Upper lobe of right lung (tissue), 1 donor: ENCODE measurements at regions not wholly inside any gene's neighbourhood (a gene's known extent, or its start where the extent isn't known, plus 50 kb on each side); places are given as distances from the start of the nearest gene placed in this dataset.

Experiments used
- ATAC-seq: fragments of 200-7000 bp; cut with Tn5 transposase; one replicate; pipeline ENCODE4 v1.9.1; 2020; ENCODE audit warnings: mild to moderate bottlenecking, moderate library complexity
- DNase-seq: peaks from one replicate; pipeline ENCODE4 v3.0.0-alpha.2; 2020
- H3K27ac ChIP-seq: fragments of 200-600 bp; one replicate; pipeline ENCODE4 v1.8.0; 2022
- H3K27me3 ChIP-seq: fragments of 200-600 bp; one replicate; pipeline ENCODE4 v1.8.0; 2022; ENCODE audit warnings: mild to moderate bottlenecking
- H3K36me3 ChIP-seq: fragments of 200-600 bp; one replicate; pipeline ENCODE4 v1.8.0; 2022
- H3K4me1 ChIP-seq: fragments of 200-600 bp; one replicate; pipeline ENCODE4 v1.8.0; 2022
- H3K4me3 ChIP-seq: fragments of 200-600 bp; one replicate; pipeline ENCODE4 v1.8.0; 2022; ENCODE audit warnings: mild to moderate bottlenecking
- H3K9me3 ChIP-seq: fragments of 200-600 bp; one replicate; pipeline ENCODE4 v1.8.0; 2022
- intact Hi-C: fragments of 100-400 bp; cut with DNase I; formaldehyde crosslinking; loops from one replicate; pipeline ENCODE4 v1.11.0; 2022
- TF ChIP-seq, protein P1 (sequence below): fragments of 200-600 bp; IDR thresholded peaks from one replicate; pipeline ENCODE4 v1.8.0; 2022; ENCODE audit warnings: antibody characterized with exemption
- donor health status: DM: no; HTN: yes; CAD: no; lungs with severe emphysema.

DNA sequence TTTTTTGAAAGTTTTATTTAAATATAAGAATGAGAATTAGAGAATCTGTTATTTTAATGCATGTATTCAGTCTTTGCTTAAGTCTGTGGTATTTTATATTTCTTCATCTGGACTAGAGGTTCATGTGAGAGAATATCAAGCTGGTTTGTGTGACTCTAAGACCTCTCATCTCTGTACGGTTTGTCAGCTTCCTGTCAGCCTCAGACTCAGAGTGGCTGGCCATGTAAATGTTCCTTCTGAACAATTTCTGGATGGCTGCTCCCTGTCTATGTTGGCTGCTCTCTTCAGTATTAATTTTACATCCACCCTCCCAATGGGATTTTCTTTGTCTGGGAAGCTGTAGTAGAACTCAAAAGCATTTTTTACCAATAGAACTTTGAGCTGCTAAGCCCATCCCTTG is 225.3 kb upstream of the THUMPD2 start:
- H3K27me3 ChIP-seq = no peaks in the 10 kb centered on the region
- no peak overlapping the region for H3K27ac ChIP-seq
- intact Hi-C loops = no loop called here
- H3K4me3 ChIP-seq = no peak overlapping the region
- H3K4me1 ChIP-seq = no peaks in the 10 kb centered on the region
- no peaks in the 10 kb centered on the region for H3K36me3 ChIP-seq
- DNase-seq (no peak), ATAC-seq (no peak)
- TF ChIP-seq, protein P1, sequence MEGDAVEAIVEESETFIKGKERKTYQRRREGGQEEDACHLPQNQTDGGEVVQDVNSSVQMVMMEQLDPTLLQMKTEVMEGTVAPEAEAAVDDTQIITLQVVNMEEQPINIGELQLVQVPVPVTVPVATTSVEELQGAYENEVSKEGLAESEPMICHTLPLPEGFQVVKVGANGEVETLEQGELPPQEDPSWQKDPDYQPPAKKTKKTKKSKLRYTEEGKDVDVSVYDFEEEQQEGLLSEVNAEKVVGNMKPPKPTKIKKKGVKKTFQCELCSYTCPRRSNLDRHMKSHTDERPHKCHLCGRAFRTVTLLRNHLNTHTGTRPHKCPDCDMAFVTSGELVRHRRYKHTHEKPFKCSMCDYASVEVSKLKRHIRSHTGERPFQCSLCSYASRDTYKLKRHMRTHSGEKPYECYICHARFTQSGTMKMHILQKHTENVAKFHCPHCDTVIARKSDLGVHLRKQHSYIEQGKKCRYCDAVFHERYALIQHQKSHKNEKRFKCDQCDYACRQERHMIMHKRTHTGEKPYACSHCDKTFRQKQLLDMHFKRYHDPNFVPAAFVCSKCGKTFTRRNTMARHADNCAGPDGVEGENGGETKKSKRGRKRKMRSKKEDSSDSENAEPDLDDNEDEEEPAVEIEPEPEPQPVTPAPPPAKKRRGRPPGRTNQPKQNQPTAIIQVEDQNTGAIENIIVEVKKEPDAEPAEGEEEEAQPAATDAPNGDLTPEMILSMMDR = no peak
- no peaks in the 10 kb centered on the region for H3K9me3 ChIP-seq

DNA sequence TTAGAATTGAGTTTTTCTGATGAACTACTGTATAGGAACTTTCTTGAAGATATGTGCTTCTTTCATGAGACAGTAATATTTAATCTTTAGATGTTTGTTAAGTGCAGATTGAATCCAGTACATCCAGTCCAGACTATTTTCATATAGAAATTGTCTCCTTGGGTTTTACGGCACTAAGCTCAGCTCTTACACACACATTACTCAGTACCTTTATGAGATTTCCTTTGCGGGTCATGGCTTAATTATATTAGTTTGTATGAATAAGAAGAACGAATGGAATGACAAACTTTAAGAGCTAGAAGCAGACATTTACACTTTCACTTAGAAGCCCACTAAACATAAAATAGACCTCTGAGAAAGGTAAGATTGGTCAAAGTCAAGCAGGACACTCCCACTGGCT is 223.3 kb upstream of the THUMPD2 start:
- no peak for DNase-seq
- Histone ChIP-seq H3K36me3 (no peaks in the 10 kb centered on the region), H3K9me3 (no peaks in the 10 kb centered on the region), H3K4me3 (no peak overlapping the region), H3K27me3 (no peaks in the 10 kb centered on the region), H3K4me1 (no peaks in the 10 kb centered on the region), H3K27ac (no peak overlapping the region)
- TF ChIP-seq, protein P1 = no peak
- no peak for ATAC-seq
- intact Hi-C loops = no loop called here

DNA sequence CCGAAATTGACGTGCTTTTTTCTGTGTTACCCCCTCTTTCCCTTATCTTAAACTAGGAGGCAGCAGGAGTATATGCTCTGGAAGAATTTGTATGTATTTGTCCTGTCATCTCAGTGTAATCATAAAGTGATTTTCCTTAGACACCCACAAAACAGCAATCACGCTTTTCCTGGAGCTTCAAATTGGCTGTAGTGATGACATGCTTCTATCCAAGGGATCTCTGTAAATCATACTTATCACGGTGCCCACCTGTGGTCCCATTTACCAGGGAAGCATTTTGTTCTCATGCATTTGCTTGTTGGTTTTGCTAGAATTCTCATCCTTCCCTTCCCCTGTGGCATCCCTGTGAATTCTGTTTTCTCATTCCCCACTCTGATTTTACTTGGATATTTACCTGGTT is 220.8 kb upstream of the THUMPD2 start:
- Histone ChIP-seq H3K4me3 (no peak overlapping the region), H3K36me3 (no peaks in the 10 kb centered on the region), H3K9me3 (no peaks in the 10 kb centered on the region), H3K4me1 (no peaks in the 10 kb centered on the region), H3K27me3 (no peaks in the 10 kb centered on the region), H3K27ac (no peak overlapping the region)
- DNase-seq = no peak
- intact Hi-C loops = no loop called here
- ATAC-seq = no peak
- TF ChIP-seq, protein P1 = no peak

DNA sequence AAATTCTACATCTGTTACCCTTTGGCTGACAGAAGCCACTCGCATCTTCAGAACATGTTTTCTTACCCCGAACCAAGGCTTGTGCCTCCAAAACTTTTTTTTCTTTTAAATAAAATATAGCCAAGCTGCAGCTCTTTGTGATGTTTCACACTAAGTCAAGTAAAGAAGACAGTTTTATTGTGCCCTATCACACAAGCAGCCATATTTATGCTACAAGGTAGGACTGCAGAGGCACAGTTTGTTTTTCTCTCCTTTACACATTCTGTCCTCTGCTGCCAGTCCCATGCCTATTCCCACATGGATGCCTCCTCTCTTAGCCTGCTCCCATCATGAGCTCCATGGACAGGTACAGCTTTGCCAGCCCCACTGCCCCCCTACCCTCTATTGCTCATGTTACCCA is 219.6 kb upstream of the THUMPD2 start:
- intact Hi-C loops = no loop called here
- TF ChIP-seq, protein P1 = no peak

DNA sequence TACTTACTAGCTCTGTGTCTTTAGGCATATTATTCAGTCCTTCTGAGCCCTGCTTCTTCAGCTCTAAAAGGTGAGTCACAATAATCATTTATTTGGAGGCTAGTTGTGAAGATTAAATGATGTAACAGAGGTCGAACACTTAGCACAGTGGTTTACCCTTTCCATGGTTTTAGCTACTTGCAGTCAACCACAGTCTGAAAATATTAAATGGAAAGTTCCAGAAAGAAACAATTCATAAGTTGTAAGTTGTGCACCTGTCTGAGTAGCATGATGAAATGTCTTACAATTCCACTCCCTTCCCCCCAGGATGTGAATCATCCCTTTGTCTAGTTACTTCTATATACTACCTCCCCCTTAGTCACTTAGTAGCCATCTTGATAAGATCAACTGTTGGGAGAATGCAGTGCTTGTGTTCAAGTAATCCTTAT is 217.6 kb upstream of the THUMPD2 start:
- no peak for DNase-seq
- intact Hi-C loops = no loop called here
- Histone ChIP-seq H3K36me3 (no peaks in the 10 kb centered on the region), H3K4me3 (no peak overlapping the region), H3K4me1 (no peaks in the 10 kb centered on the region), H3K9me3 (no peaks in the 10 kb centered on the region), H3K27me3 (no peaks in the 10 kb centered on the region), H3K27ac (no peak overlapping the region)
- TF ChIP-seq, protein P1 = no peak
- no peak for ATAC-seq

More for the DNA sequence above, 219.6 kb upstream of the THUMPD2 start:
- H3K4me1 ChIP-seq = no peaks in the 10 kb centered on the region
- H3K4me3 ChIP-seq = no peak overlapping the region
- no peaks in the 10 kb centered on the region for H3K27me3 ChIP-seq
- no peaks in the 10 kb centered on the region for H3K9me3 ChIP-seq
- DNase-seq (no peak), ATAC-seq (no peak)
- H3K36me3 ChIP-seq = no peaks in the 10 kb centered on the region
- H3K27ac ChIP-seq = no peak overlapping the region
